Astrocyte (in vitro differentiated cells and primary cell): ENCODE measurements at regions not wholly inside any gene's neighbourhood (a gene's known extent, or its start where the extent isn't known, plus 50 kb on each side); places are given as distances from the start of the nearest gene placed in this dataset.

Source experiments
- EZH2 ChIP-seq: IDR thresholded peaks from 2 replicates; pipeline ENCODE4 v1.6.1; 2012; ENCODE audit warnings: mild to moderate bottlenecking, low read length, inconsistent platforms; ENCODE audit not compliant: insufficient read depth
- TF ChIP-seq, protein P1 (sequence below): IDR thresholded peaks from 2 replicates; pipeline ENCODE4 v1.5.1; 2011; ENCODE audit warnings: low read depth, mild to moderate bottlenecking, inconsistent platforms, low read length, moderate library complexity; ENCODE audit not compliant: insufficient read depth

- TF ChIP-seq, protein P1, sequence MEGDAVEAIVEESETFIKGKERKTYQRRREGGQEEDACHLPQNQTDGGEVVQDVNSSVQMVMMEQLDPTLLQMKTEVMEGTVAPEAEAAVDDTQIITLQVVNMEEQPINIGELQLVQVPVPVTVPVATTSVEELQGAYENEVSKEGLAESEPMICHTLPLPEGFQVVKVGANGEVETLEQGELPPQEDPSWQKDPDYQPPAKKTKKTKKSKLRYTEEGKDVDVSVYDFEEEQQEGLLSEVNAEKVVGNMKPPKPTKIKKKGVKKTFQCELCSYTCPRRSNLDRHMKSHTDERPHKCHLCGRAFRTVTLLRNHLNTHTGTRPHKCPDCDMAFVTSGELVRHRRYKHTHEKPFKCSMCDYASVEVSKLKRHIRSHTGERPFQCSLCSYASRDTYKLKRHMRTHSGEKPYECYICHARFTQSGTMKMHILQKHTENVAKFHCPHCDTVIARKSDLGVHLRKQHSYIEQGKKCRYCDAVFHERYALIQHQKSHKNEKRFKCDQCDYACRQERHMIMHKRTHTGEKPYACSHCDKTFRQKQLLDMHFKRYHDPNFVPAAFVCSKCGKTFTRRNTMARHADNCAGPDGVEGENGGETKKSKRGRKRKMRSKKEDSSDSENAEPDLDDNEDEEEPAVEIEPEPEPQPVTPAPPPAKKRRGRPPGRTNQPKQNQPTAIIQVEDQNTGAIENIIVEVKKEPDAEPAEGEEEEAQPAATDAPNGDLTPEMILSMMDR, result no peak
- TF ChIP-seq EZH2, result no peak
Observed at GRCh38 chr4:31043382-31044062, 323.4 kb downstream of the PCDH7 start.
